Hepatic stellate cell (primary cell): ENCODE measurements at regions not wholly inside any gene's neighbourhood (a gene's known extent, or its start where the extent isn't known, plus 50 kb on each side); places are given as distances from the start of the nearest gene placed in this dataset.
"Not testable (repeated sequence)": the region's sequence is repeated elsewhere in the genome, so short reads cannot be mapped to it uniquely, and the experiment has no call there.

ENCODE experiments used
- DNase-seq: peaks from one replicate; pipeline ENCODE4 v3.0.0; 2011; ENCODE audit warnings: low spot score

DNA sequence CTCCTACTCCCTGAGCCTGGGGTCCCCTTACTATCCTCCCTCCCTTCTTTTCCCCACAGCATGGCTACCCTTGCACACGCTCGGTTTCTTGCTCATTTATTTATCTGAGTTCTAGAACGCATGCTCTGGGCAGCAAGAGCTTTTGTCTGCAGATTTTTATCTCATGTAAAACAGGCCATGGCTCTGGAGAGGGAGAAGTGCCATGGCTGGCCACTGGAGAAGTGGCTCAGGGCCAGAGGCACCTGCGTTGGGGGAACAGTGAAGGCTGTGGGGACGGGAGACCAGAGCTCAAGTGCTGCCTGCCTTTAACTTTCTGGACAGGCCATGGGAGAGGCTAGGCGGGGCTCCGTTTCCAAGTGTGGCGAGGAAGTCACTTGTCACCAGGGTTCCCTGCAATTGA, 177.7 kb upstream of the SULF2 start:
- no peak for DNase-seq

DNA sequence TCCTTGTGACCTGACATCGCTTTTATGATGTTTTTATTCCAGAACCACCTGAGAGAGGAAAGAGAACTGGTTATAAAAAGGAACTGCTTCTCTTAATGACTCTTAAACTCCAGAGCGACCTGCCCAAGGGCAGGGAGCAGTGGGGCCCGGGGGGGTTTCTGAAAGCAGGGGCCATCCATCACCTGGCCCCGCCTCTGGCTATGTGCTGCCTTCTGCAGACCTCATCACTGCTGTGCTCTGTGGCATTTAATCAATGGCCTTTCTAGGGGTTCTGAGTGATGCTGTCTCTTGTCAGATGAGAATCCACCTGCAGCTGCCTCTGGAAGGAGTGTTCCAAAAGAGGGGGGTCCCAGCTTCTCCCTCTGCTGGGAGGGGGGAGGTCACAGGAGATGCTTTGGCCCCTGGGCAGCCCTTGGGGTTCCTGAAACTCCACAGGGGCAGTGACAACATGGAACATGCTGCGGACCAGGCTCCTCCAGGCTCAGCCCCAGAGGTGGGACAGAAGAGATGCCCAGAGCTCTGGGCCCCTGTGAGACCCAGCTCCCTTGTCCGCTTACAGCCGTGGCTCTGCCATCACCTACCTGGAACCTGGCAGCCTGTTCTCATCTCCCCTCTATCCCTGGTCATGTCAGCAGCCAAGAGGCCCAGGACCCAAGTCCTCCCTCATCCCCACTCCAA, 177.1 kb upstream of the SULF2 start:
- DNase-seq = no peak

DNA sequence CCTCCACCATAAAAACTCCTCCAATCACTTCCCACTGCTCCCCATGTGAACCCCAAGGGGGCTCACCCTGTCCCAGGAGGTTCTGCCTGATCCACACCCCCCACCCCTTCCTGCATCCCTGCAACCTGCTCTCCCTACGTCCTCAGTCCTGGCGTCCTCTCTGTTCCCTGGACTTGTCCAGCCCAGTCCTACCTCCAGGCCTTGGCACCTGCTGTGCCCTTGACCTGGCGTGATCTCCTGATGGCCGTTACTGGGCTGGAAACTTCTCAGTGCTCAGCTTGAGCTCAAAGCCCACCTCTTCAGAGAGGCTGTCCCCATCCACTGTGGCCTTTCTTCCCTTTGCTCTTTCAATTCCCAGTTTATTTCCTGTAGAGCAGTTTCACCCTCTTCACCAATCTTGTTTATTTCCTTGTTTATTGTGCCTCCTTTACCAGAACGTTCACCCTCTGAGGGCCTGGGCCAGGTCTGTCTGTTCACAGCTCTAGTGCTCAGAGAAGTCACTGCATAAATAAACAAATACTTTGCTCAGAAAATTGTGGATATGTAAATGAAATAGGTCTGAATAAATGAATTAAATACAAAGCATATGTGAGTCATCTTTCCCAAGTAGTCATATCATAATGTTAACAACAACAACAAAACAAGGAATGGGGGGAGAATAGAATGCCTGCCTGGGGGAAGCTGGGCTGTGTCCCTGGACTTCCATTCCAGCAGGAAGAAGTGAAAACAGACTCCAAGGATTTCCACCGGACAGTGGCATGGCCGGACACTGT, 175.7 kb upstream of the SULF2 start:
- no peak for DNase-seq

DNA sequence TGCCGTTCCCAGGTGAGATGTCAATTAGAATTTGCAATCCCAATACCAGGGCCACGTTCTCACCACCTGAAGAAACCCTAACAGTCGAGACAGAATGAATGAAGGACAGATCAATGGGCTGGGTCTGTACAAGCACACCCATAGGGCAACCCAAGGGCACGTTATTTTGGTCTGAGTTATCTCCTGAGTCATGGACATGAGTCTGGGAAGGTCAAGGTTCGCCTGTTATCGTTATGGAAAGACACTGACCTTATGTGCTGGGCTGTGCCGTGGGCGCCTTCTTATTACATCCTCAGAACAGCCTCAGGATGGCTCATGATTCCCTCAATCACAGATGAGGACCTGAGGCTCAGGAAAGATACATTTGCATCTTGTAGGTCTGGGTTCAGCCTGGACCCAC, 175.0 kb upstream of the SULF2 start:
- DNase-seq = no peak

DNA sequence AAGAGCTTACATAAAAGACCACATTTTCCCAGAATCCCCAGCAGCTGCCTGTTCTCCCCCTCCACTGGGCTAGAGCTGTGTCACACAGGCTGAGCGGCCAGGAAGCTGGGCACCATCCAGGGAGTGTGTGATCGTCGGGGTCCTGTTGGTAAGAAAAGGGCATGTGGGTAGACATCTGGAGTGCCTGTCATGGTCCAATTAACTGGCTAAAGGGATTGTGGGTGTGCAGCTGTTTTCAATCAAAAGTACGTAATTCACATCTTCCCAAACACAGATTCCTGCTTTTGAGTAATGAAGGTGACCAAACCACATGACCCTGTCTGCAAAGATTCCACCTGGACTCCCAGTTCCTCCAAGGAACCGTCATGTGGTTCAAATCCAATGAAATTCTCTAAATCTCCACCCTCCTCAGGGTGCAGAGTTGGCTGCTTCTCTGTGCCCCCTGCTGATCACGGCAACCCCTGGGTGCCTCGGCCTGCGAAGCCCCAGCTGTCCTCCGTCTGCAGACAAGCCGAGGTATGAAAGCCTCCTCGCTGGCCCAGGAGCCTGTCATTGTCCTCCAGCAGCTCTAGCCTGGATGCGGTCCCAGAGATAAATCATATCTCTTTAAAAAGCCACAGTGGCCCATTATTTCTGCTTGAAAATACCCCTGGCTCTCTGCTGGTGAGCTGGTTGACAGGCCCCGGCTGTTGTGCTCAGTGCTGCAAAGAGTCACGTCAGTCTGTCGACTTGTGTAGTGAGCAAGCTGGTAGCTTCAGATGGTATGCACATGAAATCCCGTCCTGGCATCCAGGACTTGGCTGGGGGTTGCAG, 172.9 kb upstream of the SULF2 start:
- not testable (repeated sequence) for DNase-seq

DNA sequence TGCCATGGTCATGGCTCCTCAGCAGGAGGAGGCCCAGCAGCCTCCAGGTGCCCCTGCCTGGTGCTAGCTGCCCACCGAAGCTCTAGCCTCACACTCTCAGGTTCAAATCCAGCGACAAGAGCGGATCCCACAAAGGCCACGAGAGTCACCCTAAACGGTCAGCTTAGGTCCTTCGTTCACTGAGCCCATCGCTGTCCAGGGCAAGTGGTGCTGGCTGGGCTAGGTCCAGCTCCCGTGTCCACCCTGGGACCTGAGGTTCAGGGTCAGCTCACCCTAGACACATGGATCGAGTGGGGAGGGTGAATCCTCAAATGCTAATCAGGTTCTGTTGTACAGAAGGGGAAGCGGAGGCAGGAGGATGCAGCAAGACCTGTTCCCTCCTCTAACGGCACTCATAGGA, 171.9 kb upstream of the SULF2 start:
- no peak for DNase-seq

DNA sequence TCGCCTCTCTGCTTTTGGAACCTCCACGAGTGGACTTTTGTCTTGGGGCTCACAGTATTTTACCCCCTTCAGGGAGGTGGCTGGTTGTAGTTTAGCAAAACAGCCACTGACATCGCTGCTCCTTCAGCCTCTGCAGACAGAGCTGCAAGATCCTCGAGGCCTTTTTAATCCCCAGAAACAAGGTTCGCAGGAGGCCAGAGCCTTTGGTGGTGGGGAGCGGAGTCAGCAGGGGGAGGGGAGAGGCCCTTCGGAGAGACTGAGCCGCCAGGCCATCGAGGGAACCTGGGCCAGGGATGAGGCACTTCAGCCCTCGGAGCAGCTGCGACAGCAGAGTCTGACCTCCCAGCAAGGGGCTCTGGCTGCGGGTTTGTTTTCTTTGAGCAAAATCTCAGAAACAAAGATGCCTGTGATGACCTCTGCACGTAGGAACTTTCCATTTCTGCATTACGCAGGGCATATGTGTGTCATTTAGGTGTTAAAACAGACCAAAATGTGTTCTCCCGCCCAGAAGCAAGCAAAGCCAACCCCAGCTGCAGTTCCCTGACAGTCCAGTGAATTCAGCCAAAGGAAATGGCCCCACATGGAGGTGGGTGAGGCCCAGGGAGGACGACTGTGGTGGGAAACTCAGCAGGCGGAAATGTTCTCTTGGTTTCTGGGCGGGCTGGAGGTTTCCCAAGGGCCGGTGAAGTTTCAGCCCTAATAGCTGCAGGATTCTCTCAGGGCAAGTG, 171.2 kb upstream of the SULF2 start:
- DNase-seq = no peak

DNA sequence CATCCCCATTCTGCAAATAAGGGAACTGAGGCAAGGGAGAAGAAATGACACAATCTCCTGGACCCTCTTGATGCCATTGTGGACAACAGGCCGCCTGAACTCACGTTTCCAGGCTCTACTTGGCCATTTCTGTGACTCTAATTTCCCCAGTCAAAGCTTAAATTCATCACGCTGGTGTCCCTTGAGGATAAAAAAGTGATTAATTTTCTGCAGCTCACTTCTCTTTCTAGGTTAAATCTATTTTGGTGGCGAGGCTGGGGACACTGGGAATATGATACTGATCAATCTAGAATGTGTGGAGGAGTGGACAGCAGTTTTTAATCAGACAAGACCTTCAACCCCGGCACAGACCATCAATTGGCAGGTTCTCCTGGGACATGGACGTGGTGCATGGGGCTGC, 168.2 kb upstream of the SULF2 start:
- DNase-seq = no peak

DNA sequence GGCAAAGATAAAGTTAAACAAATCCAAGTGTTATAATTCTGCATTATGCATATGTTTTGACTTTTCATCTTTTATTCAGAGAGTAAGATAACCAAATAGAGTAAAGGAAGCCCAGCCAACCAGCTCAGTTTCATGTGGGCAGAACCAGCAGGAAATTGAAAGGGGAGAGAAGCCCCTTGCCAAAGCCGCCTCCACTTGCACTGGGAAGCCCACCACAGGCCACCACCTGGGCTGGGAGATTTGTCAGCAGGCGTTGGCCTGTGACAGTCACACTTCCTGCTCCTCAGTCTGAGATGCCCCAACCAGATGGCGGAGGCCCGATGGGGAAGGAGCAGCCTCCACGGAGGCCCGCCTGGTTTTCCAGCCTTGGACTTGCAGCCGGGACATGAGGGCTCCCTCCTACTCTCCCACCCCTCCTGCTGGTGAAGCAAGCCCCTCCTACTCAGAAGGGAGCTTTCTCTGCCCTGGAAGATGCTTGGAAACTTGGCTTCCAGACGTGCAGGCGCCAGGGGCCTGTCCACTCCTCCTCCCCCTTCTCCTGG, 166.8 kb upstream of the SULF2 start:
- DNase-seq = no peak

DNA sequence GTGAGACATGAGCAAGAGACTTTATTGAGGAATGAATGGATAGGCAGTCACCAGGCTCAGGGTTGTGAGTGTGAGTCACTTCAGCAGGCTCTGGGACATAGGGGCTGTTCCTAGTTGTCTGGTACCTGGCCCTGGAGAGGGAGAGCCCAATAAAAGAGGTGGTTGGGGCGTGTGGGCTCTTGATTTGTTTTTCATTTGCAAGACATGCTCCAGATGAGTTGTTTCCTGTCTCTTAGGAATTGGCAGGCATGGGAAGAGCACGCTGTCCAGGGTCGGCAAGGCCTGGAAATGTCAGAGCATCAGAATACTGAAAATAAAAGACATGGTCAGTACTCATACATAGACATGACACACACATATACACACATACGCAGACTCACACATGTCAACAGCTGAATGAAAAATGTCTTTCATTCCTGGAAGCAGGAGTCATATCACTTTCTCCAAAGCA, 166.3 kb upstream of the SULF2 start:
- no peak for DNase-seq

DNA sequence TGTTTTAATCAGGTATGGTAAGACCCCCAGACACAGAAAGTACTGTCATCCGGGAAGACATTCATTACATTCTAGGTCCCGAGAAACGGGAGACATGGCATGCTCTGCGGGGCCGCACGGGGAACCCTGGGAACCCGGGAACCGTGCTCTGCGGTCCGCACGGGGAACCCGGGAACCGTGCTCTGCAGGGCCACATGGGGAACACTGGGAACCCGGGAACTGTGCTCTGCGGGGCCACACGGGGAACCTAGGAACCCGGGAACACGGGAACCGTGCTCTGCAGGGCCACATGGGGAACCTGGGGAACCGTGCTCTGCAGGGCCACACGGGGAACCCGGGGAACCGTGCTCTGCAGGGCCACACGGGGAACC, 165.6 kb upstream of the SULF2 start:
- no peak for DNase-seq

DNA sequence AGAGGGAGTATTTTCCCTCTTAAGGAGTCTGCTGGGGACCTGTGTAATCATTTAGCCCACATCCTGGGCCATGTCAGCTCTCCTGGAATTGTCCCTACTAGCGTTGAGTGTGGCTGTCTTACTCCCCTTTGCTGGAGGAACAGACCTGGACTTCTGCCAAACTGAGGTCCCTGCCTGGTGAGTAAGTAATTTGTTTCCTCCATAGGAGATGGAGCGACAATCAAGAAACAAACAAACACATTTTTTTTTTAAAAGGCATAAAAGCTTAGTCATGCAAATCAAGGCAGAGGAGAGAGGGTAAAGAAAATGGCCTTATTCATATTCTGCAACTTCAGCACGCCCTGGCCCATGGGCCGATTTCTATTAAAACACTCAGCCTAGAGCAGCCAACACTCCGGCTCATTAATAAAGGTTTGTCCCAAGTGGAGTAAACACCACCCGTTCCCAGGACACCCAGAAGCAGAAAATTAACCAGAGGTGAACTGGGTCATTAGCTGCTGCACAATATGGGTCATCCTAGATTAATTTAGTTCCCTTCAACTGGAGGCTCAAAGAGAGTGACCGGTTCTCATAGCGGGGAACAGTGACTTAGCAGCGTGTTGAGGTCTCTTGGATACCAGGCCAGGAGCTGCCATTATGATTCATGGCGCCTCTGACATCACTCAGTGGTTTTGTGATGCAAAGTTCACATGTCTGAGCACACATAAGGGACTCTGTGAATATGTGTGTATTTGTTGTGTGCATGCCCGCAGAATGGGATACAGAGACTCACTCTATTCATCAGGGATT, 165.0 kb upstream of the SULF2 start:
- DNase-seq = no peak

DNA sequence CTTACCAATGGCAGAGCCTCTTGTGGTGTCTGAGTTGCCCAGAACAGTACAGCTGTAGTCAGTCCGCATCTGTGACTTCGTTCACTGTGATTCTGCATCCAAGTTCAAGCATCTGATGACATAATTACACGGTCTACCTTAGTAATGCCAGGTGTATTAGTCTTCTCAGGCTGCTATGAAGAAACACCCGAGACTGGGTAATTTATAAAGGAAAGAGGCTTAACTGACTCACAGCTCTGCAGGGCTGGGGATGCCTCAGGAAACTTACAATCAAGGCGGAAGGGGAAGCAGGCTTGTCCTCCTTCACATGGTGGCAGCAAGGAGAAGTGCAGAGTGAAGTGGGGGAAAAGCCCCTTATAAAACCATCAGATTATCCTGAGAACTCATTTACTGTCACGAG, 163.9 kb upstream of the SULF2 start:
- no peak for DNase-seq

DNA sequence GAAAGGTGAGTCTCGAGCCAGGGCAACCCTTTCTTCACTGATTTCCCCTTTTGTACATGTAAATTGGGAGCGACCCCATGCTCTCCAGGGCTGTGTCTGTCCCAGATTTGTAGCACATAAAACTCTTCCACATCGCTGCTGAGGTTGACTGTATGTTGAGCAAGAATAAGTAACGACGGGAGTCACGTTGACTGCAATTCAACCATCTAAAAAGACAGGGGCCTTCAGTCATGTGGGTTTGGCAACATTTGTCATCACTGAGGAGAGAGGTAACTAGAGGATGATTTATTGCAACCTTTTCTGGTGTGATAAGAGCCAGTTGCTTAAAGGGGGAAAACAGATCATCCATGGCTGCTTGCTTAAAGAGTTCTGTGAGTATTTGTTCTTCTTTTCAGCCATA, 159.4 kb upstream of the SULF2 start:
- no peak for DNase-seq

DNA sequence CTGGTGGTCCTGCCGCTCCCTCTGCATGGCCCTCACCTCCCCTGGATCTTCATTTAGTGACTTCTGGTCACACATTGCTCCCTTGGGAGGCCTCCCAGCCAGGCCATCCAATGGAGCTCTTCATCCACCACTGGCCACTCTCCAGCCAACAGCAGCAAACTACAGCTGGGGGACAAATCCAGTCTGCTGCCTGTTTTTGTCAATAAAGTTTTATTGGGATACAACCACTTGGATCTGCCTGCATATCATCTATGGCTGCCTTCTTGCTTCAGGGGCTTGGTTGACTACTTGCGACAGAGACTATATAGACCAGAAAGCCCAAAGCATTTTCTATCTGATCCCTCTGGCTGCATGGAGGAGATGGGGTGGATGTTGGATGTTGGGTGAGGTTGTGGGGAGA, 156.6 kb upstream of the SULF2 start:
- no peak for DNase-seq

DNA sequence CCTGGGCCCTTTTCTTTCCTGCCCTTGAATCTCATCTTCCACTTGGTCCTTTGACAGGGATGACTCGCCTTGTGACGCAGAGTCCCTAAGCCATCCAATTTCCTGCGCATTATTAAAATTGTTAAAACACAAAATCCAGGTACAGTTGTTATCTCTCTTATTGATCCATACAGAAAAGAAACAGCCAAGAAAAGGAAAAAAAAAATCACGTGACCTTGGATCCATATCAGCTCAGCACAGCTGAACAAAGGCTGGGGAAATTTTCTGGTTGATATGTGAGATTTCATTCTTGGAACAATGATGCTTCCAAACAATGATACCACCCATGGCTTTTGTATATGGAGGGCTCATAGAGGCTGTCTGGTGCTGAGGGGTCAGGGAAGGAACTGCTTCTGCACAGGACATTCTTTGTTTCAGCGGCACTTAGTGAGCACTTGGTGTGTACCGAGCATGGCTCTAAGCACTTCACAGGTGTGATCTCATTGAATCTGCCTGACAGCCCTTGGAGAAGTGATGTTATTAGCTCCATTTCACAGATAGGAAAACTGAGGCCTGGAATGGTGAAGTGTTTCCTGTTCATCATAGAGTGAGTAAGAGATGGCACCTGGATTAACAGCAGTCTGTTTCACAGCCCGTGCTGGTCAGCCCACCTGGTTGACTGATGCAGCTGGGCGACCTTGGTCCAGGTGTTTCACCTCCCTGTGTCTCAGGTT, 155.0 kb upstream of the SULF2 start:
- DNase-seq = no peak

DNA sequence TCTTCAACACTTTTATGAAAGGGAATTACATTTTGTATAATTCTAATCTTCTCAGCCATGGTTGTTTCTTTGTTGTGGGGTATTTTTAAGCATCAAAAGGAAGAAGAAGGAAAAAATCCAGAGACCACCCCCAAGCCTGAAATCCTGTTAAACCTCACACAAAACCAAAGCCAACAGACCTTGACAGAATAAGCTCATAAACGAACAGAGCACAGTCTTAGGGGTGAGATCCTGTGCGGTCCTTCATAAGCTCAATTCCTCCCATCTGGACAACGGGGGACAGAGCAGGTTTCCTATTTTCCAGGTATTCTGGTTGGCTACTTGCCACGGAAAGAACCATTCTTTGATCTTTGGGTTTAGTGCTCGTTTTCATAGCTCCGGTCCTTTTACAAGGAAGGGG, 151.3 kb upstream of the SULF2 start:
- no peak for DNase-seq

DNA sequence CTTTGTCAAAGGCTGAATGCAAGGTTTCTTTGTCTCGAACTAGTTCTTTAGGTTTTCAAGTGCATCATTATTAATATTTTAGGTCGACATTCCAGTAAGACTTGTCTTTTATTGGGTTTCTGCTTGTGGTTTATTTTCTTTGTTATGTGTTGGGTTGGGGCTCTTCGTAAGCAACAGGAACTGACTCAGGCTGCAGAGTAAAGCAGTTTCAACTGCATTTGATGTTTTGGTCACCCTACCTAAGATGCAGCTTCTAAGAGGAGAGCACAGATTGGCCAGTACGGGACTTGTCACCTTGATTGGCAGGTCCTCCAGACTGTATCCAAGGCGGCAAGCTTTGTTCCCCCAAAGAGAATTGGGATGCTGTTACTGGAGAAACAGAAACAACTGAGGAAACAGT, 149.5 kb upstream of the SULF2 start:
- DNase-seq = no peak

DNA sequence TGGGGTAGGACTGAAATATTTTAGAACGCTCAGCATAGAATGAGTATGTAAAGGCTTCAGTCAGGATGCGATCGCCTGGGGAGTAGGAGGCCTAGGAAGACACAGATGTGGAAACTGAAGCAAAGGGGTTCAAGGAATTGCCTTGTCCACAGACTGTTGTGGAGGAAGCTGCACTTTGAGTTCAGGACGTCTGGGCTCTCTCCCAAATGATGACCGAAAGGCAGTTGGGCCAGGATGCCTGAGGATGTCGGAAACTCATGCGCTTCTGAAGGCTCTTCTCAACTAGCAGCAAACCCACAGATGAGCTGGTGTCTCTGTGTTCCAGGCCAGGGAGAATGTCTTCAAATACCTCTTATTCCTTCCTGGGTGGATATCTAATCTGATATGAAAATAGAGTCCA, 146.2 kb upstream of the SULF2 start:
- no peak for DNase-seq

DNA sequence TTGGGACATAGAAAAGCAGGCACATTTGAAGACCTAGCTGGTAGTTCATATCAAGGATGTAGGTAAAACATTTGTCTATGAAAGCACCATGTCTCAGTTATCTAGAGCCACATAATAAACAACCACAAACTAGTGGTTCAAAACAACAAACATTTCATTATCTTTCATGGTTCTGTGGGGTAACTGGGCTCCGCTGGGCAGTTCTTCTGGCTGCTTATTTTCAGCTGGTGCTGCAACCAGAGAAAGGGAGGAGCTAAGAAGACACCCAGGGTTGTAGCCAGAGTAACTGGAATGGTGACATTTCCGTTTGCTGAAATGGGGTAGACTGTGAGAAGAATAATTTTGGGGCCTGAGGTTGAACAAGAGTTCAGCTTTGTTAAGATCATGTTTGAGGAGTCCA, 145.7 kb upstream of the SULF2 start:
- DNase-seq = no peak
